Brain microvascular endothelial cell (primary cell): ENCODE measurements at regions not wholly inside any gene's neighbourhood (a gene's known extent, or its start where the extent isn't known, plus 50 kb on each side); places are given as distances from the start of the nearest gene placed in this dataset.
"Not testable (repeated sequence)": the region's sequence is repeated elsewhere in the genome, so short reads cannot be mapped to it uniquely, and the experiment has no call there.

Source experiments
- DNase-seq: peaks from one replicate; pipeline ENCODE4 v3.0.0-alpha.2; 2020
- H3K27ac ChIP-seq: fragments of 250-450 bp; sonication (Bioruptor Pico); 2 replicates; pipeline ENCODE4 v1.5.1; 2020; ENCODE audit warnings: mild to moderate bottlenecking, moderate library complexity
- H3K27me3 ChIP-seq: fragments of 250-450 bp; sonication (Bioruptor Pico); replicated peaks from 2 replicates; pipeline ENCODE4 v1.5.1; 2020; ENCODE audit warnings: mild to moderate bottlenecking
- H3K36me3 ChIP-seq: fragments of 250-450 bp; sonication (Bioruptor Pico); replicated peaks from 2 replicates; pipeline ENCODE4 v1.5.1; 2020; ENCODE audit warnings: mild to moderate bottlenecking
- H3K4me3 ChIP-seq: 2 replicates; pipeline ENCODE4 v1.5.1; 2011; ENCODE audit warnings: low read depth, mild to moderate bottlenecking, control low read depth, low read length, moderate library complexity
- CTCF ChIP-seq: IDR thresholded peaks from 2 replicates; pipeline ENCODE4 v1.5.1; 2011; ENCODE audit warnings: low read depth, mild to moderate bottlenecking, moderate library complexity, low read length, control low read depth, inconsistent platforms; ENCODE audit errors: missing control alignments
- in situ Hi-C: cut with HindIII; loops from 2 replicates; pipeline ENCODE4 v1.10.0; 2017; ENCODE audit warnings: low sequenced_read_pairs, low pct_ligation_motif_present

- TF ChIP-seq CTCF: no peak
- Histone ChIP-seq H3K27me3 (peaks cover 30% of the 10 kb centered on the region), H3K27ac (no peak overlapping the region), H3K36me3 (no peaks in the 10 kb centered on the region), H3K4me3 (no peak overlapping the region)
- in situ Hi-C loops: no loop called here
- no peak for DNase-seq
These were observed 72.6 kb upstream of the GRAMD1B start for GRCh38 chr11:123357353-123357989.

- TF ChIP-seq CTCF: no peak
- in situ Hi-C loops: no loop called here
- H3K4me3 ChIP-seq: no peak overlapping the region
- no peak for DNase-seq
- H3K36me3 ChIP-seq: no peaks in the 10 kb centered on the region
- no peak overlapping the region for H3K27ac ChIP-seq
- peaks cover 30% of the 10 kb centered on the region for H3K27me3 ChIP-seq
These were observed 73.5 kb upstream of the GRAMD1B start for GRCh38 chr11:123356539-123356938.

GRCh38 chr11:123354371-123354975 is 75.6 kb upstream of the GRAMD1B start:
- TF ChIP-seq CTCF: no peak
- DNase-seq: no peak
- Histone ChIP-seq H3K4me3 (no peak overlapping the region), H3K36me3 (no peaks in the 10 kb centered on the region), H3K27ac (no peak overlapping the region), H3K27me3 (peaks cover 30% of the 10 kb centered on the region)
- in situ Hi-C loops: no loop called here

GRCh38 chr11:123351375-123351774 is 78.7 kb upstream of the GRAMD1B start:
- in situ Hi-C loops: no loop called here

GRCh38 chr11:123349382-123349781 is 80.7 kb upstream of the GRAMD1B start:
- peaks cover 10% of the 10 kb centered on the region for H3K27me3 ChIP-seq
- TF ChIP-seq CTCF: no peak
- H3K36me3 ChIP-seq: no peaks in the 10 kb centered on the region
- DNase-seq: no peak
- no peak overlapping the region for H3K4me3 ChIP-seq
- in situ Hi-C loops: no loop called here
- no peak overlapping the region for H3K27ac ChIP-seq

More at GRCh38 chr11:123351375-123351774, 78.7 kb upstream of the GRAMD1B start:
- no peaks in the 10 kb centered on the region for H3K36me3 ChIP-seq
- no peak overlapping the region for H3K4me3 ChIP-seq
- DNase-seq: no peak
- H3K27ac ChIP-seq: no peak overlapping the region
- H3K27me3 ChIP-seq: peaks cover 10% of the 10 kb centered on the region
- TF ChIP-seq CTCF: no peak

GRCh38 chr11:123344790-123345357 is 85.2 kb upstream of the GRAMD1B start:
- H3K27ac ChIP-seq: no peak overlapping the region

GRCh38 chr11:123344188-123344587 is 85.9 kb upstream of the GRAMD1B start:
- H3K4me3 ChIP-seq, in situ Hi-C loops, H3K27me3 ChIP-seq, H3K36me3 ChIP-seq, DNase-seq, H3K27ac ChIP-seq: not testable (repeated sequence)

More at GRCh38 chr11:123344790-123345357, 85.2 kb upstream of the GRAMD1B start:
- Histone ChIP-seq H3K36me3 (no peaks in the 10 kb centered on the region), H3K27me3 (no peaks in the 10 kb centered on the region), H3K4me3 (no peak overlapping the region)
- DNase-seq: no peak
- no peak for TF ChIP-seq CTCF
- in situ Hi-C loops: no loop called here
